Loucy (cell line): ENCODE measurements at regions not wholly inside any gene's neighbourhood (a gene's known extent, or its start where the extent isn't known, plus 50 kb on each side); places are given as distances from the start of the nearest gene placed in this dataset.

ENCODE experiments used
- CTCF ChIP-seq: fragments of 200-600 bp; sonication (generic); conservative IDR thresholded peaks from 2 replicates; pipeline ENCODE4 v1.5.1; 2014; ENCODE audit warnings: mild to moderate bottlenecking, antibody characterized with exemption, low read length
- EZH2phosphoT487 ChIP-seq: fragments of 200-600 bp; IDR thresholded peaks from 2 replicates; pipeline ENCODE4 v1.6.1; 2018; ENCODE audit warnings: antibody characterized with exemption, mild to moderate bottlenecking, moderate library complexity, borderline replicate concordance

- no peak for TF ChIP-seq CTCF
- TF ChIP-seq EZH2phosphoT487: no peak
Measured at GRCh38 chr16:86070971-86071370, 172.0 kb downstream of the IRF8 start.
